ENCODE measurements at regions not wholly inside any gene's neighbourhood (a gene's known extent, or its start where the extent isn't known, plus 50 kb on each side); places are given as distances from the start of the nearest gene placed in this dataset.

DNA sequence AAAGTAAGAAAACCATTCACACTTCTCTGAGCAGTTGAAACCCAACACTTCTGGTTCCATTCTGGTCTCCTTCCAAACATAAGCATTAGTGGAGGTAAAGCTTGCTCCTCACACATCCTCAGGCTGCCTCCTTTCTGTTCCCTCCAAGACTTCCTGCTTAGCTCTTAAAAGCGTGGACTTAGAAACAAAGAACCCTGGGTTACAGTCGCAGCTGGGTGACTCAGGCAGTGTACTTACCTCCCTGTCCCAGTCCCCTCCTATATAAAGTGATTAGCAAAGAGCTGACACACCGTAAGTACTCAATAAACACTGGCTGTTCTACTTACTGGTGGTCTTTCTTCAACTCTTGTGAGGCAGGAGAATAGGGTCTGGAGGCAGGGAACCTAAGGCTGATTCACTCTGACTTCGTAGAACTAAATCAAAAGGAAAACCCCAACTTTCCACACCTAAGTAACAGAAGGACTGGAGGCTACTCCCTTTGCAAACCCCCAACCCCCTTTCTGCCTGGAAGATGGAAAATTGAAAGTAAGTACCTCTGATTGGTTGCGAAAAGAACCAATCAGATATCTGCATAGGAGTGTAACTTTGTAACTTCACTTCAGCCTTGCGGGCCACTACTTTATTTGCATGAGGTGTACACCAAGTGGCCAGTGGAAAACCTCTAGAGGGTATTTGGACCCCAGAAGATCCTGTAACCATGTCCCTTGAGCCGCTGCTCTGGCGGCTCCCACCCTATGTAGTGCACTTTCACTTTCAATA lies 165.4 kb downstream of the SUCLA2 start:
- no peaks in the 10 kb centered on the region for H3K9me3 Mint-ChIP-seq (ENCODE audit: unreplicated experiment)
- Histone ChIP-seq H3K36me3 (ENCODE audit: insufficient read depth, low read length) (no peaks in the 10 kb centered on the region), H3K79me2 (ENCODE audit: insufficient read depth, low read length) (no peaks in the 10 kb centered on the region), H3K9ac (ENCODE audit: low read length) (no peak overlapping the region), H3K4me2 (ENCODE audit: low read length) (no peak overlapping the region), H3K4me1 (ENCODE audit: insufficient read depth, low read length) (no peaks in the 10 kb centered on the region), H4K20me1 (ENCODE audit: insufficient read depth, low read length) (no peaks in the 10 kb centered on the region), H3K4me3 (ENCODE audit: insufficient read depth, low read depth, low read length) (no peak overlapping the region), H3K27ac (ENCODE audit: low read depth, low read length) (no peak overlapping the region), H3K27me3 (ENCODE audit: insufficient read depth, low read length) (peaks cover 4% of the 10 kb centered on the region), H3K9me3 (ENCODE audit: insufficient read depth, low read depth, low read length) (no peaks in the 10 kb centered on the region), H2AFZ (ENCODE audit: low read depth, low read length) (no peak overlapping the region)
- no peak overlapping the region for H3K4me3 Mint-ChIP-seq (ENCODE audit: unreplicated experiment)
- TF ChIP-seq EZH2 (IDR thresholded peaks at IDR 0.05; ENCODE audit: insufficient read depth, low read length) (no peak), CTCF (IDR thresholded peaks at IDR 0.05; ENCODE audit: insufficient read depth, low read depth, low read length) (no peak)
- no peaks in the 10 kb centered on the region for H3K36me3 Mint-ChIP-seq (ENCODE audit: low read depth, unreplicated experiment)
- H3K27me3 Mint-ChIP-seq (ENCODE audit: low read depth, unreplicated experiment): peaks cover 8% of the 10 kb centered on the region
- DNase-seq (ENCODE audit: low read depth): no peak
- H3K27ac Mint-ChIP-seq (ENCODE audit: unreplicated experiment): no peak overlapping the region
- H3K4me1 Mint-ChIP-seq (ENCODE audit: low read depth, unreplicated experiment): no peaks in the 10 kb centered on the region
- no peak for FAIRE-seq

- Histone ChIP-seq H3K4me1 (ENCODE audit: insufficient read depth, low read length) (no peaks in the 10 kb centered on the region), H3K36me3 (ENCODE audit: insufficient read depth, low read length) (no peaks in the 10 kb centered on the region), H3K4me2 (ENCODE audit: low read length) (no peak overlapping the region), H3K27me3 (ENCODE audit: insufficient read depth, low read length) (peaks cover 4% of the 10 kb centered on the region), H2AFZ (ENCODE audit: low read depth, low read length) (no peak overlapping the region), H3K79me2 (ENCODE audit: insufficient read depth, low read length) (no peaks in the 10 kb centered on the region), H3K27ac (ENCODE audit: low read depth, low read length) (no peak overlapping the region), H3K4me3 (ENCODE audit: insufficient read depth, low read depth, low read length) (no peak overlapping the region), H4K20me1 (ENCODE audit: insufficient read depth, low read length) (no peaks in the 10 kb centered on the region), H3K9ac (ENCODE audit: low read length) (no peak overlapping the region), H3K9me3 (ENCODE audit: insufficient read depth, low read depth, low read length) (no peaks in the 10 kb centered on the region)
- Mint-ChIP-seq H3K27ac (ENCODE audit: unreplicated experiment) (no peak overlapping the region), H3K36me3 (ENCODE audit: low read depth, unreplicated experiment) (no peaks in the 10 kb centered on the region), H3K4me1 (ENCODE audit: low read depth, unreplicated experiment) (peaks cover 3% of the 10 kb centered on the region), H3K9me3 (ENCODE audit: unreplicated experiment) (no peaks in the 10 kb centered on the region), H3K4me3 (ENCODE audit: unreplicated experiment) (no peak overlapping the region), H3K27me3 (ENCODE audit: low read depth, unreplicated experiment) (peaks cover 8% of the 10 kb centered on the region)
- DNase-seq (ENCODE audit: low read depth) (no peak), FAIRE-seq (no peak)
- TF ChIP-seq CTCF (IDR thresholded peaks at IDR 0.05; ENCODE audit: insufficient read depth, low read depth, low read length) (no peak), EZH2 (IDR thresholded peaks at IDR 0.05; ENCODE audit: insufficient read depth, low read length) (no peak)
Observed at GRCh38 chr13:47832458-47832972, 168.6 kb downstream of the SUCLA2 start.

- H3K4me1 ChIP-seq (ENCODE audit: insufficient read depth, low read length): no peaks in the 10 kb centered on the region
- H3K27me3 ChIP-seq (ENCODE audit: insufficient read depth, low read length): peaks cover 4% of the 10 kb centered on the region
- DNase-seq (ENCODE audit: low read depth) (no peak), FAIRE-seq (no peak)
- H4K20me1 ChIP-seq (ENCODE audit: insufficient read depth, low read length): no peaks in the 10 kb centered on the region
- Mint-ChIP-seq H3K36me3 (ENCODE audit: low read depth, unreplicated experiment) (no peaks in the 10 kb centered on the region), H3K27ac (ENCODE audit: unreplicated experiment) (no peak overlapping the region), H3K9me3 (ENCODE audit: unreplicated experiment) (no peaks in the 10 kb centered on the region), H3K27me3 (ENCODE audit: low read depth, unreplicated experiment) (peaks cover 2% of the 10 kb centered on the region), H3K4me1 (ENCODE audit: low read depth, unreplicated experiment) (peaks cover 3% of the 10 kb centered on the region), H3K4me3 (ENCODE audit: unreplicated experiment) (no peak overlapping the region)
- no peak for TF ChIP-seq EZH2 (IDR thresholded peaks at IDR 0.05; ENCODE audit: insufficient read depth, low read length)
- TF ChIP-seq CTCF (IDR thresholded peaks at IDR 0.05; ENCODE audit: insufficient read depth, low read depth, low read length): no peak
- H3K79me2 ChIP-seq (ENCODE audit: insufficient read depth, low read length): no peaks in the 10 kb centered on the region
- H3K4me3 ChIP-seq (ENCODE audit: insufficient read depth, low read depth, low read length): no peak overlapping the region
- no peak overlapping the region for H3K9ac ChIP-seq (ENCODE audit: low read length)
- no peak overlapping the region for H3K27ac ChIP-seq (ENCODE audit: low read depth, low read length)
- H3K36me3 ChIP-seq (ENCODE audit: insufficient read depth, low read length): no peaks in the 10 kb centered on the region
- H3K4me2 ChIP-seq (ENCODE audit: low read length): no peak overlapping the region
- no peaks in the 10 kb centered on the region for H3K9me3 ChIP-seq (ENCODE audit: insufficient read depth, low read depth, low read length)
- no peak overlapping the region for H2AFZ ChIP-seq (ENCODE audit: low read depth, low read length)
Observed at GRCh38 chr13:47831265-47831664, 169.8 kb downstream of the SUCLA2 start.

Data from astrocyte (in vitro differentiated cells and primary cell).